ENCODE measurements at regions not wholly inside any gene's neighbourhood (a gene's known extent, or its start where the extent isn't known, plus 50 kb on each side); places are given as distances from the start of the nearest gene placed in this dataset.

- H3K4me3 ChIP-seq (ENCODE audit: low read length) = no peak overlapping the region
- no peak for TF ChIP-seq CTCF (conservative IDR thresholded peaks at IDR 0.05; ENCODE audit: low read depth, low read length)
- no peak for DNase-seq (ENCODE audit: low read depth)
Measured at GRCh38 chr3:159216311-159216710, 414.5 kb downstream of the MFSD1 start.

- H3K4me3 ChIP-seq (ENCODE audit: low read length) = no peak overlapping the region
- DNase-seq (ENCODE audit: low read depth) = no peak
- TF ChIP-seq CTCF (conservative IDR thresholded peaks at IDR 0.05; ENCODE audit: low read depth, low read length) = no peak
Measured at GRCh38 chr3:159219231-159219630, 417.4 kb downstream of the MFSD1 start.

GRCh38 chr3:159221335-159221734 lies 419.5 kb downstream of the MFSD1 start:
- H3K4me3 ChIP-seq (ENCODE audit: low read length) = no peak overlapping the region
- TF ChIP-seq CTCF (conservative IDR thresholded peaks at IDR 0.05; ENCODE audit: low read depth, low read length) = no peak
- no peak for DNase-seq (ENCODE audit: low read depth)

- no peak for TF ChIP-seq CTCF (conservative IDR thresholded peaks at IDR 0.05; ENCODE audit: low read depth, low read length)
- no peak for DNase-seq (ENCODE audit: low read depth)
- H3K4me3 ChIP-seq (ENCODE audit: low read length) = no peak overlapping the region
Measured at GRCh38 chr3:159229116-159229680, 427.3 kb downstream of the MFSD1 start.

GRCh38 chr3:159232966-159233365 lies 431.1 kb downstream of the MFSD1 start:
- no peak overlapping the region for H3K4me3 ChIP-seq (ENCODE audit: low read length)
- TF ChIP-seq CTCF (conservative IDR thresholded peaks at IDR 0.05; ENCODE audit: low read depth, low read length) = no peak
- DNase-seq (ENCODE audit: low read depth) = no peak

- TF ChIP-seq CTCF (conservative IDR thresholded peaks at IDR 0.05; ENCODE audit: low read depth, low read length) = no peak
- H3K4me3 ChIP-seq (ENCODE audit: low read length) = no peak overlapping the region
- DNase-seq (ENCODE audit: low read depth) = no peak
Measured at GRCh38 chr3:159233734-159234133, 431.9 kb downstream of the MFSD1 start.

- TF ChIP-seq CTCF (conservative IDR thresholded peaks at IDR 0.05; ENCODE audit: low read depth, low read length) = no peak
- DNase-seq (ENCODE audit: low read depth) = peak; percentile 30
- H3K4me3 ChIP-seq (ENCODE audit: low read length) = no peak overlapping the region
Measured at GRCh38 chr3:159234306-159234705, 432.5 kb downstream of the MFSD1 start.
